Left lung (tissue), 4 donors: ENCODE measurements at regions not wholly inside any gene's neighbourhood (a gene's known extent, or its start where the extent isn't known, plus 50 kb on each side); places are given as distances from the start of the nearest gene placed in this dataset.

ENCODE experiments used
- ATAC-seq: fragments of 200-7000 bp; cut with Tn5 transposase; one replicate; pipeline ENCODE4 v1.9.1; 2020; ENCODE audit warnings: moderate library complexity
- DNase-seq, 4 donors: peaks; one replicate each; pipeline ENCODE4 v3.0.0-alpha.2; 2013 to 2020
- H3K27ac ChIP-seq, 2 donors: fragments of 200-600 bp; sonication (generic) in 1 of 2; one replicate each; pipeline versions ENCODE4 v1.5.0 to v1.8.0; 2020 to 2021
- H3K27me3 ChIP-seq, 2 donors: fragments of 200-600 bp; sonication (generic) in 1 of 2; one replicate each; pipeline versions ENCODE4 v1.5.0 to v1.8.0; 2020 to 2021
- H3K36me3 ChIP-seq, 2 donors: fragments of 200-600 bp; sonication (generic) in 1 of 2; one replicate each; pipeline versions ENCODE4 v1.5.0 to v1.8.0; 2020 to 2021
- H3K4me1 ChIP-seq, 2 donors: fragments of 200-600 bp; one replicate each; pipeline ENCODE4 v1.8.0; 2021
- H3K4me3 ChIP-seq, 2 donors: fragments of 200-600 bp; sonication (generic) in 1 of 2; one replicate each; pipeline versions ENCODE4 v1.5.0 to v1.8.0; 2020 to 2021; ENCODE audit warnings: mild to moderate bottlenecking in 1 of 2
- H3K9me3 ChIP-seq, 2 donors: fragments of 200-600 bp; sonication (generic) in 1 of 2; one replicate each; pipeline versions ENCODE4 v1.5.0 to v1.8.0; 2020 to 2021
- intact Hi-C, 2 donors: fragments of 100-400 bp; cut with DNase I; formaldehyde crosslinking; loops; one replicate each; pipeline versions ENCODE4 v1.11.2 to v1.14.2; 2022
- TF ChIP-seq, protein P1 (sequence below), 2 donors: fragments of 200-600 bp; sonication (generic) in 1 of 2; IDR thresholded peaks; one replicate each; pipeline versions ENCODE4 v1.5.0 to v1.8.0; 2021; ENCODE audit warnings: antibody characterized with exemption in 2 of 2
- donor health status: DM: no; HTN: yes; CAD: no.
- donor health status: DM: no; HTN: no; CAD: no.

DNA sequence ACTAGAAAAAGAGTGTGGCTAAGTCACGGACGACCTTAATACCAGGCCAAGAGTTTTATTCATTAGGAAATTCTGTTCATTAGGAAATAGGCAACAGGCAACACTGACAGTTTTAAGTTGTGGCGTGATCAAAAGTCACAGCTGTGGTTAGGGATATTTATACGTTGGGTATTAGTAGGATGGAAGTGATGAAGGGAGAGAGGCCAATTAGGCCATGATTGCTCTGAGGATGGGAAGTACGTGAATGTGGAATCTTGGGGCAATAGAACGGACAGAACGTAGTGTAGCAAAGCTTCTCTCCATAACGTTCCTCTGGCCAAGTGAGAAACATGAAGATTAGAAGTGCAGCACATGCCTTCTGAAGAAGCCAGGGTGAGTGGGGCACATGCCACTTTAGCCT is 290.1 kb upstream of the ZNF608 start:
- Histone ChIP-seq H3K9me3 (no peaks in the 10 kb centered on the region), H3K27me3 (no peaks in the 10 kb centered on the region), H3K4me1 (no peaks in the 10 kb centered on the region), H3K4me3 (no peak overlapping the region), H3K27ac (no peak overlapping the region), H3K36me3 (no peaks in the 10 kb centered on the region)
- ATAC-seq = no peak
- no peak for DNase-seq
- intact Hi-C loops = no loop called here
- TF ChIP-seq, protein P1, sequence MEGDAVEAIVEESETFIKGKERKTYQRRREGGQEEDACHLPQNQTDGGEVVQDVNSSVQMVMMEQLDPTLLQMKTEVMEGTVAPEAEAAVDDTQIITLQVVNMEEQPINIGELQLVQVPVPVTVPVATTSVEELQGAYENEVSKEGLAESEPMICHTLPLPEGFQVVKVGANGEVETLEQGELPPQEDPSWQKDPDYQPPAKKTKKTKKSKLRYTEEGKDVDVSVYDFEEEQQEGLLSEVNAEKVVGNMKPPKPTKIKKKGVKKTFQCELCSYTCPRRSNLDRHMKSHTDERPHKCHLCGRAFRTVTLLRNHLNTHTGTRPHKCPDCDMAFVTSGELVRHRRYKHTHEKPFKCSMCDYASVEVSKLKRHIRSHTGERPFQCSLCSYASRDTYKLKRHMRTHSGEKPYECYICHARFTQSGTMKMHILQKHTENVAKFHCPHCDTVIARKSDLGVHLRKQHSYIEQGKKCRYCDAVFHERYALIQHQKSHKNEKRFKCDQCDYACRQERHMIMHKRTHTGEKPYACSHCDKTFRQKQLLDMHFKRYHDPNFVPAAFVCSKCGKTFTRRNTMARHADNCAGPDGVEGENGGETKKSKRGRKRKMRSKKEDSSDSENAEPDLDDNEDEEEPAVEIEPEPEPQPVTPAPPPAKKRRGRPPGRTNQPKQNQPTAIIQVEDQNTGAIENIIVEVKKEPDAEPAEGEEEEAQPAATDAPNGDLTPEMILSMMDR (IDR thresholded peaks at IDR 0.05) = no peak

DNA sequence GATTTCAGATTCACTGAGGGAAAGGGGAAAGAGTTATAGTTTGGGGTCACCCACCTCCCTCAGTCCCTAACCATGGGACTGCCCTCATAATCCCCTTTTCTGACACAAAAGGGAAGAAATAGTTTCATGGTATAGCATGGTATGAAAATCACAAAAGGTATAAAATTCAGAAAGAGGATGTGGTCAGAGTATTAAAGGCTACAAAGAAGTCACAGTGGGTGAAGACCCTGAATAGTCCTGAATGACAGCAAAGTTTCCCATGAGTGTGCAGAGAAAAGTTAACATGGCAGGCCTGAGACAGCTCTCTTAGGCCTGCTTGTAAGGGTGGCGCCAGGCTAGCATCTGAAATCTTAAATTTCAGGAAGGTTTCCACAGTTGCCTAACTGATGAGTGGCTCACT is 290.6 kb upstream of the ZNF608 start:
- Histone ChIP-seq H3K4me1 (no peaks in the 10 kb centered on the region), H3K4me3 (no peak overlapping the region), H3K9me3 (no peaks in the 10 kb centered on the region), H3K27me3 (no peaks in the 10 kb centered on the region), H3K27ac (no peak overlapping the region), H3K36me3 (no peaks in the 10 kb centered on the region)
- no peak for DNase-seq
- intact Hi-C loops = no loop called here
- no peak for ATAC-seq
- TF ChIP-seq, protein P1 (IDR thresholded peaks at IDR 0.05) = no peak

- no peaks in the 10 kb centered on the region for H3K9me3 ChIP-seq
- H3K27ac ChIP-seq = no peak overlapping the region
- TF ChIP-seq, protein P1 (IDR thresholded peaks at IDR 0.05) = no peak
- no peaks in the 10 kb centered on the region for H3K4me1 ChIP-seq
- ATAC-seq = no peak
- H3K36me3 ChIP-seq = no peaks in the 10 kb centered on the region
- H3K4me3 ChIP-seq = no peak overlapping the region
- intact Hi-C loops = no loop called here
- H3K27me3 ChIP-seq = no peaks in the 10 kb centered on the region
- DNase-seq = no peak
Measured at GRCh38 chr5:125037530-125037929, 291.1 kb upstream of the ZNF608 start.

GRCh38 chr5:125038477-125038876 is 292.0 kb upstream of the ZNF608 start:
- Histone ChIP-seq H3K27me3 (no peaks in the 10 kb centered on the region), H3K9me3 (no peaks in the 10 kb centered on the region), H3K27ac (no peak overlapping the region), H3K4me3 (no peak overlapping the region), H3K36me3 (no peaks in the 10 kb centered on the region), H3K4me1 (peaks cover 0 to 5% of the 10 kb centered on the region in 2 donors)
- DNase-seq (peak in 1 of 4 donors; percentile 31), ATAC-seq (no peak)
- intact Hi-C loops = no loop called here
- TF ChIP-seq, protein P1 (IDR thresholded peaks at IDR 0.05) = no peak

GRCh38 chr5:125041798-125042197 is 295.4 kb upstream of the ZNF608 start:
- TF ChIP-seq, protein P1 (IDR thresholded peaks at IDR 0.05) = no peak
- Histone ChIP-seq H3K27ac (no peak overlapping the region), H3K27me3 (no peaks in the 10 kb centered on the region), H3K9me3 (no peaks in the 10 kb centered on the region), H3K4me3 (no peak overlapping the region), H3K4me1 (peaks cover 0 to 16% of the 10 kb centered on the region in 2 donors), H3K36me3 (no peaks in the 10 kb centered on the region)
- DNase-seq = no peak
- ATAC-seq = no peak
- intact Hi-C loops = no loop called here
